Stimulated activated CD8-positive, alpha-beta memory T cell treated with anti-CD3 and anti-CD28 coated beads, Interleukin-4, amount 100 ng/mL, for 24 hours (primary cell): ENCODE measurements at regions not wholly inside any gene's neighbourhood (a gene's known extent, or its start where the extent isn't known, plus 50 kb on each side); places are given as distances from the start of the nearest gene placed in this dataset.
"Not testable (repeated sequence)": the region's sequence is repeated elsewhere in the genome, so short reads cannot be mapped to it uniquely, and the experiment has no call there.

Experiments used
- DNase-seq: peaks from one replicate; pipeline ENCODE4 v3.0.0-alpha.2; 2020; ENCODE audit warnings: low read depth

GRCh38 chr2:131639001-131639620 lies 111.4 kb downstream of the CCDC74A start:
- not testable (repeated sequence) for DNase-seq

- no peak for DNase-seq
Measured at GRCh38 chr2:131641414-131642206, 113.9 kb downstream of the CCDC74A start.

- DNase-seq: not testable (repeated sequence)
Measured at GRCh38 chr2:131643180-131643579, 115.5 kb downstream of the CCDC74A start.

- no peak for DNase-seq
Measured at GRCh38 chr2:131645177-131645765, 117.6 kb downstream of the CCDC74A start.

- DNase-seq: not testable (repeated sequence)
Measured at GRCh38 chr2:131646220-131646619, 118.5 kb downstream of the CCDC74A start.

- DNase-seq: no peak
Measured at GRCh38 chr2:131646669-131647297, 119.1 kb downstream of the CCDC74A start.

GRCh38 chr2:131648565-131648964 lies 120.9 kb downstream of the CCDC74A start:
- not testable (repeated sequence) for DNase-seq

- DNase-seq: not testable (repeated sequence)
Measured at GRCh38 chr2:131652246-131652645, 124.6 kb downstream of the CCDC74A start.

- DNase-seq: not testable (repeated sequence)
Measured at GRCh38 chr2:131654107-131654506, 126.4 kb downstream of the CCDC74A start.

GRCh38 chr2:131656816-131657633 lies 129.3 kb downstream of the CCDC74A start:
- DNase-seq: no peak

GRCh38 chr2:131657895-131658768 lies 130.4 kb downstream of the CCDC74A start:
- no peak for DNase-seq

GRCh38 chr2:131658769-131659131 lies 131.1 kb downstream of the CCDC74A start:
- DNase-seq: no peak

GRCh38 chr2:131659168-131659572 lies 131.5 kb downstream of the CCDC74A start:
- DNase-seq: no peak

GRCh38 chr2:131661101-131661782 lies 133.6 kb downstream of the CCDC74A start:
- DNase-seq: not testable (repeated sequence)

GRCh38 chr2:131661884-131662535 lies 134.3 kb downstream of the CCDC74A start:
- not testable (repeated sequence) for DNase-seq

- not testable (repeated sequence) for DNase-seq
Measured at GRCh38 chr2:131663501-131663900, 135.8 kb downstream of the CCDC74A start.

- DNase-seq: not testable (repeated sequence)
Measured at GRCh38 chr2:131665716-131666115, 138.0 kb downstream of the CCDC74A start.

- DNase-seq: not testable (repeated sequence)
Measured at GRCh38 chr2:131668794-131669540, 141.3 kb downstream of the CCDC74A start.
